HG03442 (cell line): ENCODE measurements at regions not wholly inside any gene's neighbourhood (a gene's known extent, or its start where the extent isn't known, plus 50 kb on each side); places are given as distances from the start of the nearest gene placed in this dataset.

Source experiments
- ATAC-seq: cut with Tn5 transposase; IDR thresholded peaks from one replicate; pipeline ENCODE4 v1.9.1; 2021; ENCODE audit warnings: mild to moderate bottlenecking, moderate library complexity; ENCODE audit not compliant: unreplicated experiment

DNA sequence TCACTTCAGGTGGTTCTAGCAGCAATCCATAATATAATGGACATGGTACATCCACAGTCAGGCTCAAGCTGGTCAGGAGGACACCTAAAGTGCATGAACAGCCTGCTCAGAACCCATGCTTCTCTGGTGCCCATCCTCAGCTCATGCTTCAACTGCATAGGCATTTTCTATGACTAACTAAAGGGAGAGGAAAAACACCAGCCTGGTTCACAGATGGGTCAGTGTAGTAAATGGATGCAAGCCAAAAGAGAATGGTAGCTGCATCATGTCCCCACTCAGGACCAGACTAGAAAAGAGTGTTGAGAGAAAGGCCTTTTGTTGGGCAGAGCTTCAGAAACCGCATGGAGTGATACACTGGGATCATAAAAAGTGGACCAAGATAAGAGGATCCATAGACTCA is 556.6 kb downstream of the TLE1 start:
- no peak for ATAC-seq

DNA sequence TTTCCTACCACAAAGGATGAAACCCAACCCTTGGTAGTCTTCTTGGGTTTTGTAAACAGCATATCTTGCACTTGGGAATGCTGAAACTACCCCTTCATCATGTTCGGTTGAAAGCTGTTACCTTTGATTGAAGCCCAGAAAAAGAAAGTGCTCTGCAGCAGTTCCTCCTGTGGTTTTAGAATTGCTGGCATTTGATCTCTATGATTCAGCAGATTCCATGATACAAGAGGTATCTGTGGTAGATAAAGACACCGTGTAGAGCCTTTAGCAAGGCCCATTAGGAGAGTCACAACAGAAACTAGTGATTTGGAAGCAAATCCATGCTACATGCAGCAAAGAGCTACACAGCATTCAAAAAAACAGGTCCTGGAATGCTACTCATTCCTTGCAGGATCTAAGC is 557.0 kb downstream of the TLE1 start:
- ATAC-seq = no peak

DNA sequence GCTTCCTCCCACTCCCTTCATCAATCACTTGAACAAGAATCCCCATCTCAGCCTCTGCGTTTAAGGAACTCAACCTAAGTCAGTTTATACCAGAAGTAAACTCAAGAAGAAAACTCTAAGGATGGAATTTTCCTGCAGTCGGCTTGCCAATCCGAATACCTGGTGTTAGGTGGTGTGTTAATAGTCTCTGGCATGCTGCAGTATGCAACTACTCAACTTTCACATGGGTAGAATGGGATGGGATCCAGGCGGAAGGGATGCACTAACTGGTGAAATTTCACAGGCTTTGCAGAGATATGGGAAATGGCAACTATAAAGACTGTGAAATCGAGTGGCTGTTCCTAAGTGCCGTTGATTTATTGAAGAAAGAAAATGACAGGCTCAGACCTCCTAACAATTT is 560.6 kb downstream of the TLE1 start:
- no peak for ATAC-seq

DNA sequence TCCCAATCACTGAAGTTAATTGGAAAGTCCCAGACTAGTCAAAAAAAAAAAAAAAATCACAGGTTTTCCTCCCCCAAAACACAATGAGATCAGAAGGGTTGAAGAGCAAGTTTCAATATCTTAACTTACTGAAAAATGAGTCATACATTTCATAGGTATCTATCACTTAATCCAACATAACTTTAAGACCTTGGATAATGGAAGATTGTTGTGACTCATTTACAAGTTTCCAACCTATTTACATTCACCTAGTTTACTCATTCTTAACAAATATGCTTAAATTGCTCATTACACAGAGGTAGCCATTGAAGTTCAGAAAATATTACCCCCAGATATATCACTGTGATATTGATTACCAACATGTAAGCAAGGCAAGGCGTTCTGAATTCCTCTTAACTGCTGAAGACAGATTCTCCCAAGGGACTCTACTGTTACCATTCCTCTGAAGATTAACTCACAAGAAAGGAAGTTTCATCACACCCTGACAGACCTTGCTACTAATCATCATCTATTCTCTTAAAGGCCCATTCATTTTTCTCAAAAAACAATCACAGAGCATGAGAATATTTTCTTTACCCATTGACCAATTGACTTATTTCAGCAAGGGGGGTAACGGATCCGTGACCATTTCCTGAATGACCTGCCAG is 563.8 kb downstream of the TLE1 start:
- ATAC-seq = no peak

DNA sequence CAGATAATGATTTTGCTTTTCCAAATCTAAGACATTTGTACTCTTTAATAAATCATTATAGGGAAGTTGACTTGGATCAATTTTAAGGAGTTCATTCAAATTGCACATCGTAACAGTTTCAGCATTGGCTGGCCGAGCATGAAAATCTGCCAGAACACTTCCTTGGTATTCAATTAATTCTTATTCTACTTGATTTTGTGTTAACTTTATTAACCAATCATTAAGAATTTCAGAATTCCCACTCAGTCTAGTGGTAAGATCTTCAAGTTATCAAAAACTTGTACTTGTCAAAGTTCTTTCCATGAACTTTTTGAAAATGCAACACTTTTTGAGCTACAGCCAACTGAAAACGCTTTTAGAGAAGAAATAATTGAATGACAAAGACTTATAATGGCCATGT is 565.8 kb downstream of the TLE1 start:
- ATAC-seq = no peak

DNA sequence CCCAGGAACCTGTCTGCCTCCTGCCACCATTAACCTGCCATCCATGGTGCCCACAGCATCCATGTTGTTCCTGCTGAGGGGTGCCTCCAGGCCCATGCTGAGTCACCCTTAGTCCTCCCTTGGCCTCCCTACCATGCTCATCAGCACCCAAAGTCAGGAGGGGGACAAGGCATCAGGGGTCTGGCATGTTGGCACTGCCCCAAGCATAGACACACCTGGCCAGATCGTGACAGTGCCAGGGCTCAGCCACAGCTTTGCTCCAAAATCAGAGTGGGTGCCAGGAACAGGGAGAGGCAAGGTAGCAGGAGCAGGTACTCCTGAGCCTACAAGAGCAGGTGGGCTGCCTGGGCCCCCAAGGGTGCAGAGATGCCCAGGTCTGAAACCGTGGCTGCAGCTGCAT is 566.6 kb downstream of the TLE1 start:
- no peak for ATAC-seq

DNA sequence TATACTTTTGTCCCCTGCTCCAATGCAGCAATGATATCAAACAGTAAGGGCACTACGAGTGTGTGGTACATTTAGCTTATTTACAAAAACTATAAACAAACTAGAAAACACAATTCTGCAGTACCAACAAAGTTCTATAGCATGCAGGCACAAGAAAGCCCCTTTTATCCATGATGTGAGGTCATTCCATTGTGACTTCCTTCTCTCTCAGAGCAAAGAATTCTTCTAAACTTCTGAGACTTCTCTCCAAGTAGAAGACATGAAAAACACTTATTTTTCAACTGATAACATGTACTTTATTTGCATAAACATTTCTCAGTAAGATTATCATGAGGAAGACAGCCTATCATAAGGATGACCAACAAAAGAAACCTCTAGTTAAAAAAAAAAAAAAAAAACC is 569.8 kb downstream of the TLE1 start:
- ATAC-seq = no peak

DNA sequence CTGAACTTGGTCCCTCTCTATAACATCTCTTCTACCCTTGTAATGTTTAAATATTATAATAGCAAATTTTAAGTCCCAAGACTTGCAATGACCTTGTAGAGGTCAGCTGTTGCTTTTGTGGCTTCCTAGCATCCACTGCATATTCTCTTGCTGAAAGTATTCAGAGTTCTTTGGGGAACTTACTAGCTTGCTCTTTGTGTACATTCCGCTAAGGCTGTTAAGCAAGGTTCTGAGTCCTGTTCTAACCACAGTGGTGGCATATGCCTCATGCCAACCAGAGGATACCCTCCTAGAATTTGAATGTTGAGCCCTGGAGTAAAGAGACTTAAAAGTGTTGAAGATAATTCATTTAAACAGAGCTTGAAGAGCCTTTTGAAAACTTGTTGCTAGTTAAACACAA is 570.9 kb downstream of the TLE1 start:
- no peak for ATAC-seq

DNA sequence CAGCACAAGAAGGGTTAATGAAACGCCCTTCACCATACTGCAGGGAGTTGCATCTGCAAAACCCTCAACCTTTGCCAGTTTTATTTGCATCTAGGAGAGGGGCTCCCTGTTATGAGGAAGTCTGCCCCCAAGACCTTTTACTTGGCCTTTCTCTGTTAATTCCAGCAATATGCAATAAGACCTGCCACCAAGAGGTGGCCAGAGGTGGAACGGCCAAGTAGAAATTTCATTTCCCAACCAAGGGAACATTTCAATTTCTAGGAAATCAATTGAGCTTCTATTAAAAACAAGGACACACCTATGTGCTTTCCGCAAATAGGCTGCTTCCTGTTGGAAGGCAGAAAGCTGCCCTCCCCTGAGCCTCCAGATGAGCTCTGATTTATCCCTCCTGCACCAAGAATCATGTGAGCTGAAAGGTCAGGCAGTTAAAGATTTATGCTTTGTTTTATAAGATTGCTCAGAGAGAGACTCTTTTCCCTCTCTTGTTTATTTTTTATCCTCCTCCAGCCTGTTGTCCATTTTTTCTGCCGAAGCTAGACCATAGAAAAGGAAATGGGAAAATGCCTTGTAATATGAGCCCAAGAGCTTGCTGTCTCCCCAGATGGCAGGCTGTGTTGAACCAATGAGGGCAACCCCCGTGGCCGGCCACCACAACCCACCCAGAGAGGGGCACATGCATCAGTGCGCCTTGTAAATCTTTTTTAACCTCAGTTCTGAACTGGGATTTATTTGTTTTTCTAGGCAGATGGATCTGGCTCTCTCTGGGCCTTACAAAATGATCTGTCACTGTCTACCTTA is 572.8 kb downstream of the TLE1 start:
- ATAC-seq = no peak

DNA sequence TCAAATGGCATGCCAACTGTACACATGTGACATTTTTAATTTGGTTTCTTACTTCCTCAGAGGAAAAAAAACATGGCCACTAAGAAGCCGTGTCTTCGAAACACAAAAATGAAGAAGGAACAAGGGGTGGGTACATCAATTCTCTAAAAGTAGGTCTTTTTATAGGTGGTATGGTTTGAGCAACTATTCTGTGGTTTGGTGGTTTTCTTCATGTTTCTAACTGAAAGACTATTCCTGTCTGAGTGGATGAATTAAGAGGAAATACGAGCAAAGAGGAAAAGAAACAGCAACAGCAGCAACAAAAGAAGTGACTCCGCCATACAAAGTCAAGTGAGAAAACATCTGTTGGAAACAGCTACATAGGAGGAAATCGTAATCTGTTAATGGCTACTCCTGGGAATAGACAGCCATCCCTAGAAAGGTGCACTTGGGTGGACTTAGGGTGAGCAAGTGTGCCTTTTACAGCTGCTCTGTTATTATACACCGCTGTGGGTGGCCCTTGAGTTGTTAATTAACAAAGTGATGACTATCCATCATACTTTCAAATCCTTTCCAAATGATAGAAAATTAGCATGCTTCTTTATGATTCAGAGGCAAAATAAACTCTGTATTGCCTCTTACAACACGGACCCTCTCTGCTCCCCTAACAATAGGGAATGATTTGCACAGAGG is 575.8 kb downstream of the TLE1 start:
- no peak for ATAC-seq

DNA sequence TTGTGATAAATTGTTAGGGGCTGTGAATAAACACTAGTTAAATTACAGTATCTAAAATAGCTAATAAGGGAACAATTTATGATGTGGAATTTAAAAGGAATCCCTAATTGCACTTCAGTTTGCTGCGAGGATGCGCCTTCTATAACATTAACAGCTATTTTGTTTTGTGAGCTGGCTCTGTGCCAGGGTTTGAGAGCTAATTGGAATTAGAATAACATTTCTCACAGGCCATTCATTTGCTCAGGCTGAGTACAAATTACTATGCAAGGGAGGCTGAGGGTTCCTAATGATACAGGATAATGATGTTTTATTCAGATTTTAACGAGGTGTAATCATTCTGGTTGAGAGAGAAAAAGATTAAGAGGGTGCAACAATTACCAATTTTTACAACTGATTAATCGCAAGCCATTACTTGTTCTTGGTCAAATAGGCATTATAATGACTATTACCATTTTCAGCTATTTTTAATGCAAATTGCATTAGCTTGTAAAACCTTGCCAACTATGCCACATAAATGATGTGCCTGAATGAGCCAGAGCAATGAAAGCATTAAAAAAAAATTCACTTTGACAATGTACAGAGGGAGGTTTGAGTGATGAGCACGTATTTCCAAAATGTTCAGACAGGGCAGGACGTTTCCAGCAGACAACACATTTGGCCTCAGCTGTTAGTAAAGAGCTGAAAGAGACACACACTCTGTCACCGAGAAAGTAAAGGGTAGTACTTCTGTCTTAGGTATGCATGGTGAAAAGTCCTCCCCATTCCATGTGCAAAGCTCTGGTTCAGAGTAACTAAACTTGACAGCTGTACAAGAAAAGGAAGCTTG is 576.5 kb downstream of the TLE1 start:
- ATAC-seq = no peak

DNA sequence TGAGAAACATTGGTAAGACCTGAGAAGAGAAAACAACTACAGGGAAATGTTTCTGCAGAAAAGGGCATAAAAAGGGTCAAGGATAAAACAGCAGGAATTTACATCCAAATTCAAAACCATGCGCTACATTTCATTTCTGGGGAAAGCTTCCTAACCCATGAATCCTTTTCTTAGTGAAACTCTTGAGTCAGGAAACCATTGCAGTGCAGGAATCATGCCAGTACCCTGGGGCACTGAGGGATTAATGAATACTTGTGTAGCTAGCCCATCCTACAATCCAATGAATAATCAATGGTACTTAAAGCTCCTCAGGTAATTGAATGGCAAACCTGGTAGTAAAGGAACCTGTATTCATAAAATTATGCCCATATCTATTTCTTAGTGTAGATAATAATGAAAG is 580.5 kb downstream of the TLE1 start:
- ATAC-seq = no peak

DNA sequence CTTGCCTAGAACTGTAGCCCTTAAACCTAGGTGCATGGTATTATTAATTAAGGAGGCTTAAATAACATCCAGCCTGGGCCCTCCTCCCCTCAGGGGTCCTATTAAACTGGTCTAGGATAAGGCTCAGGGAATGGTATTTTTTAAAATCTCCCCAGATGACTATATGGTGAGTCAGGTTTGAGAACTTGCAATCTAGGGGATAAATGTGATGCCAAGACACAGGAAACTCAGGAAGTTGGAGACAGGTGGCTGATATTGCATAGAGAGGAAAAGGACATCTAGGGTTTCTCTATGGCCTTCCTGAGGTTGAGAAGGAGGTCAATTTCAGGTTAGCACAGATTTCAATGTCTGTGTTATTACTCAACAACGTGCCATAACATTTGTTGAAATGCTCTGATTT is 581.0 kb downstream of the TLE1 start:
- no peak for ATAC-seq

DNA sequence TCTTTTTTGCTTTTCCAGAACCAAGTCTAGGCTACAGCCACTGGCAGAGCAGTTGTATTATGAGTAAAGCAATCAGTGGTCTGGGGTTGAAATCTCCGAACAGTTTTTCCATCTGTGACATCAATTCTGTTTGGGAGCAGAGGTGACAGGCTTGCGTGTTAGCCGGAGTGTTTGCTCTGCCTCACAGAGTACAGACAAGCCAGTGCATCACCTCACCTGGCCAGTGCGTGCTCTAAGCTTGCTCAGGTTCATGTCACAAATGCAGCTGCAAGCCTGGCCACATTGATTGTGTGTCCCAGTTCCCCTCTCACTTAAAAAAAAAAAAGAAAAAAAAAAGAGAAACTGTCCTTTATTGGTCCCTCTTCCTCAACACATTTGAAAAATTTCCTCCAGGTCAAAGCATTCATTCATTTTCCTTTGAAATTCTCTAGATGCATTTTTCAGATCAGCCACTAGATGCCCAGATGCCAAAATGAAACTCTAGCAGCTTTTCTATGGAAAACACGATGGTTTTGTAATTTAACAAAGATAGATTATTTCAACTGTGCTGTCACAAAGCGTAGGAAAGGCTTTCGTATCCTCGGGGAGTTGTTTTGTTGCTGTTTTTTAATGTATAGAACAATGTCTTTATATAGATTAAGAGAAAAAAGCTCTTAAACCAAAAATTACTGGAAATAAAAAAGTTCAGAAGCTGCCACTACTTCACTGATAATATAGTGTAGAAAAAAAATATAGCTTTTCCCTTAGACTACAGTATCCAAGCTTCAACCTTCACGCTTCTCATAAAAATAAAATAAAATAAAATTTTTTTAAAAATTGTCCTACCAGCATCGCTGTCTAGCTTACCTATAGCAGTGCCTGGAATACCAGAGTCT is 585.5 kb downstream of the TLE1 start:
- ATAC-seq = no peak

DNA sequence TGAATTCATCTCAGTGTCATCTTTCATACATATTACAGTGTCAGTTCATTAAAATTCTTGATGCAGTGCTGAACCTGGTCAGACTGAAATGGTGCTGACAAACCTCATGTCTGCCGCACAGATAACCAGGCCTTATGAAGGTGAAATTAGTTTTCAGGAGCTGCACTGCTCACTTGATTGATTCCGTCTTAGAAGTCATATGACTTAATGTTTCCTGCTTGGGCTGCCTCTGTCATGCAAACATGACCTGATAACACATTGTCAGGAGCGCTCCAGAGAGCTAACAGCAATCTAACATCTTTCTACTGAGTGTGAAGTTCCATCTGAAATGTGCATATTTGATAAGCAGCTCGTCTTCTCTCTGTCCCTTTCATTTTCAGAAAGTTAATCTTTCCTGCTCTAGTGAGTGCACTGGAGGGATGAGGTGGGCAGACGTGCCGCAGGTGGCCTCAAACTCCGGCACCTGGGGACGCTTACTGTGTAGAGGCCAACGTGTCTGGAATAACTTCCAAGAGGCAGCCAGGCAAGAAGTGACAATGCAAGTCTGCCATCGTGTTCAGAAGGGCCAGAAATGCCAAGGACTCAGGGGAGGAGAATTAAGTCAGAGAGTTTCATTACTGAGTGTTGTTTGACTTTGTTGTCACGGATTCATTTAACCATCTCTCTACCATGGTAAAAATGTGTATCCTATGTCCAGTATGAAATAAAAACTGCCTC is 592.1 kb downstream of the TLE1 start:
- ATAC-seq = no peak

DNA sequence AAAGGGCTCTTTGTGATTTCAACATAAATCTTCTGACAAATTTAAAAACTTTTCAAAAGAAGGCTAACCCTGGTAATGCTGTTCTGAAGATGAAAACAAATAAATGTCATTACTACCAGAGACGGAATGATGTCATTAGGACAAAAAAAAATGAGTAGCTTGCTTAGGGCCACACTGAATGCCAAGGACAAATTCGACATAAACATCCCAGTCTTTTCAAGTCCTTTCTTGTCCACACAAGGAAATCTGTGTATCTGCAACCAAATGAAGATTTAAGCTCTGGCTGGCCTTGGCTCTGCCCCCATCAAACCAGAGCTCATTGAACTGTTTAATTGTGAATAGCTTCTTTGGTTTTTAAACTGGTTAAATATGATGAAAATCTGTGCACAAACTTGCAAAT is 592.7 kb downstream of the TLE1 start:
- no peak for ATAC-seq

DNA sequence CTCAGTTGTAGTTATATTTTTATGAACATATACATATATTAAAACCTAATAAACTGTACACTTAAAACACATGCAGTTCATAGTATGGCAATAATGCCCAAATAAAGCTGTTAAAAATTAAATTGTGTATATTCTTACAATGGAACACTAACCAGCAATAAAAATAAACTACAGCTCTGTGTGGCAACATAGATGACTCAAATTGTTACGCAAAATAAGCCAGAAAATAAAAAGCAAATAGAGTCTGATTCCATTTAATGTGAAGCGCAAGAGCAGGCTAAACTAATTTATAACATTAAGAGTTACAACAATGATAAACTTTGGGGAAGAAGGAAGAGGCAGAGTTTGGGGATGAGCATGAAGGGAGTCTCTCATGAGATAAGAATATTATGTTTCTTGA is 597.3 kb downstream of the TLE1 start:
- no peak for ATAC-seq

DNA sequence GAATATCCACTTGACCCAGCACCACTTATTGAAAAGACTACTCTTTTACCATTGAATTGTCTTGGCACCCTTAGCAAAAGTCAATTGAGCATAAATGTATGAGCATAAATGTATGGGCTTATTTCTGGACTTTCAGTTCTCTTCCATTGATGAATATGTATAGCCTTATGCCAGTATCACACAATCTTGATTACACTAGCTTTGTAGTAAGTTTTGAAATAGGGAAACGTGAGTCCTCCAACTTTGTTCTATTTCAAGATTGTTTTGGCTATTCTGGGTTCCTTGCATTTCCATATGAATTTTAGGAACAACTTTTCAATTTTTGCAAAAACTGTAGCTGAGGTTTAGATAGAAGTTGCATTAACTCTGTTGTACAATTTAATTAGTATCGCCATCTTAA is 601.0 kb downstream of the TLE1 start:
- ATAC-seq = no peak

DNA sequence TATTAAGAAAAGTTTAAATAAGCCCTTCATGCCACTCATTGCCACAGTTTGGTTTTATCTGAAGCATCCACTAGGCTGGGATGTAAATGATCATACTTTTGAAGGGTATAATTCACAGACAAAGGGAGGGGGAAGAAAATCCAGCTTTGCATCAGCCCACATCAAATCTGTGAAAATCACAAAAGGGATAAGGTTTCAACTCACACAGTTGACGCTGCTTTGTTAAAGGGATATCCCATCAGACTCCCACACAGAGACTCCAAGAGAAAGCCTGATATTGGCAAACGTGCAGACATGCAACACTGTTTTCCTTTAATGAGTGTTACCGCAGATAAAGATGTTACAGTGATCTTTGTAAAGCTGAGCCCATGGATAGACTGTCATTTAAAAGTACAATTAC is 602.9 kb downstream of the TLE1 start:
- ATAC-seq = no peak
